Brain microvascular endothelial cell (primary cell): ENCODE measurements at regions not wholly inside any gene's neighbourhood (a gene's known extent, or its start where the extent isn't known, plus 50 kb on each side); places are given as distances from the start of the nearest gene placed in this dataset.

ENCODE experiments used
- DNase-seq: peaks from one replicate; pipeline ENCODE4 v3.0.0-alpha.2; 2020
- H3K27ac ChIP-seq: fragments of 250-450 bp; sonication (Bioruptor Pico); 2 replicates; pipeline ENCODE4 v1.5.1; 2020; ENCODE audit warnings: mild to moderate bottlenecking, moderate library complexity
- H3K27me3 ChIP-seq: fragments of 250-450 bp; sonication (Bioruptor Pico); replicated peaks from 2 replicates; pipeline ENCODE4 v1.5.1; 2020; ENCODE audit warnings: mild to moderate bottlenecking
- H3K36me3 ChIP-seq: fragments of 250-450 bp; sonication (Bioruptor Pico); replicated peaks from 2 replicates; pipeline ENCODE4 v1.5.1; 2020; ENCODE audit warnings: mild to moderate bottlenecking
- H3K4me3 ChIP-seq: 2 replicates; pipeline ENCODE4 v1.5.1; 2011; ENCODE audit warnings: low read depth, mild to moderate bottlenecking, control low read depth, low read length, moderate library complexity
- in situ Hi-C: cut with HindIII; loops from 2 replicates; pipeline ENCODE4 v1.10.0; 2017; ENCODE audit warnings: low sequenced_read_pairs, low pct_ligation_motif_present
- TF ChIP-seq, protein P1 (sequence below): IDR thresholded peaks from 2 replicates; pipeline ENCODE4 v1.5.1; 2011; ENCODE audit warnings: low read depth, mild to moderate bottlenecking, moderate library complexity, low read length, control low read depth, inconsistent platforms; ENCODE audit errors: missing control alignments

DNA sequence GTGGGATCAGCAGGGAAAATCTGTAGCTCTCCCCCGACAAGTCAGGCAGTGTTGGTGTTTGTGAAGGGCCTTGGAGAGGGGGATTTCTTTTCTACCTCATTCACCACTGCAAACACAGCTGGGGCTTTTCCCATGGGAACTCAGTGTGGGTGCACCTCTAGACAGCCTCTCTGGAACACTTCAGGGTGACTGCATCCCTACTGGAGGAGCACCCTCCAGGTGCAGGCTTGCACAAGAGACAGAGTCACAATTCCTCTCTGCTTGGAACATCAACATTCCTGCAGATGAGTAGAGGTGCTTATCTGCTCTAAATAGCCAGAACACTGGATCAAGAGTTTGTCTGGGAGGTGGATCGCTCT lies 72.7 kb upstream of the AKAP13 start:
- in situ Hi-C loops = no loop called here
- TF ChIP-seq, protein P1, sequence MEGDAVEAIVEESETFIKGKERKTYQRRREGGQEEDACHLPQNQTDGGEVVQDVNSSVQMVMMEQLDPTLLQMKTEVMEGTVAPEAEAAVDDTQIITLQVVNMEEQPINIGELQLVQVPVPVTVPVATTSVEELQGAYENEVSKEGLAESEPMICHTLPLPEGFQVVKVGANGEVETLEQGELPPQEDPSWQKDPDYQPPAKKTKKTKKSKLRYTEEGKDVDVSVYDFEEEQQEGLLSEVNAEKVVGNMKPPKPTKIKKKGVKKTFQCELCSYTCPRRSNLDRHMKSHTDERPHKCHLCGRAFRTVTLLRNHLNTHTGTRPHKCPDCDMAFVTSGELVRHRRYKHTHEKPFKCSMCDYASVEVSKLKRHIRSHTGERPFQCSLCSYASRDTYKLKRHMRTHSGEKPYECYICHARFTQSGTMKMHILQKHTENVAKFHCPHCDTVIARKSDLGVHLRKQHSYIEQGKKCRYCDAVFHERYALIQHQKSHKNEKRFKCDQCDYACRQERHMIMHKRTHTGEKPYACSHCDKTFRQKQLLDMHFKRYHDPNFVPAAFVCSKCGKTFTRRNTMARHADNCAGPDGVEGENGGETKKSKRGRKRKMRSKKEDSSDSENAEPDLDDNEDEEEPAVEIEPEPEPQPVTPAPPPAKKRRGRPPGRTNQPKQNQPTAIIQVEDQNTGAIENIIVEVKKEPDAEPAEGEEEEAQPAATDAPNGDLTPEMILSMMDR = no peak
- H3K4me3 ChIP-seq = no peak overlapping the region
- no peaks in the 10 kb centered on the region for H3K27me3 ChIP-seq
- no peak overlapping the region for H3K27ac ChIP-seq
- H3K36me3 ChIP-seq = no peaks in the 10 kb centered on the region
- DNase-seq = no peak

- Histone ChIP-seq H3K4me3 (no peak overlapping the region), H3K27ac (peak overlapping the region; percentile 98), H3K36me3 (no peaks in the 10 kb centered on the region), H3K27me3 (no peaks in the 10 kb centered on the region)
- DNase-seq = no peak
- TF ChIP-seq, protein P1 = no peak
- in situ Hi-C loops = no loop called here
Measured at GRCh38 chr15:85311647-85312046, 68.8 kb upstream of the AKAP13 start.

DNA sequence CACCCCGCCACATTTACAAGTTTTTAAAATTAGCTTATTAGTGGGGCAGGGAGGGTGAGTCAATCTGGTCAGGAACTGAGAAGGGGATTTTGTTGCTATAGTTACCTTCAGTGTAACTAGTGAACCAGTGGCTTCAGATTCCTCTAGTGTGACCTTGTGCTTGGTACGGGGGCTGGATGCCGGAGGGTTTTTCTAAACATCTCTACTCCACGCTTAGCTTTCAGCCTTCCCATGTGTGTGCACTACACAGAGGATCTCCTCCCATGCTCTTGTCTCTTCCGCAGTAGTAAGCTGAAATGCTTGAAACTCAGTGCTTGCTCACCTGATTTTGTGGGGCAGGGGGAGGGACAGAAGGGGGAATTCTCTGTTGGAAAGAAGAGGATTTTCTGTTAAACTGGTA lies 67.9 kb upstream of the AKAP13 start:
- Histone ChIP-seq H3K36me3 (no peaks in the 10 kb centered on the region), H3K4me3 (peak overlapping the region; percentile 13), H3K27me3 (no peaks in the 10 kb centered on the region), H3K27ac (peak overlapping the region; percentile 98)
- peak; percentile 86 for DNase-seq
- TF ChIP-seq, protein P1 = no peak
- in situ Hi-C loops = no loop called here

GRCh38 chr15:85312929-85313331 lies 67.5 kb upstream of the AKAP13 start:
- in situ Hi-C loops = no loop called here
- no peaks in the 10 kb centered on the region for H3K36me3 ChIP-seq

DNA sequence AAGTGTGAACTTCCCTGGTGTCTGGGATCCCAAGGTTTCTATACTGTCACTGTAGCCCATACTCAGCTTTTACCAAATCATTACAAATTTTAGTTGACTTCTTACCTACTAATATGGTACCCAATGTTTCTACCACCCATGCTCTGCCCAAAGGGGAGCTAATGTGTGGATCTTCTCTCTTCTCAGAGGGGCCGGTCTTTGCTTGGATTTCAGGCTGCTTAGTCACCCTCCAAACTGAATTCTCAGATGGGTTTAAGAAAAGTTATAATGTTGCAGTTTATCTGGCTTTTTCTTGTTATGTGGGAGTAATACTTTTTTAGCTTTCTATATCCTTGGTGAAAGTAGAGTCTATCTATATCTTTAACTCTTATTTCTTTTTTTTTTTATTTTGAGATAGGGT lies 67.1 kb upstream of the AKAP13 start:
- Histone ChIP-seq H3K36me3 (no peaks in the 10 kb centered on the region), H3K27me3 (no peaks in the 10 kb centered on the region), H3K4me3 (no peak overlapping the region), H3K27ac (peak overlapping the region; percentile 98)
- TF ChIP-seq, protein P1 = no peak
- peak; percentile 39 for DNase-seq
- in situ Hi-C loops = no loop called here

More at GRCh38 chr15:85312929-85313331, 67.5 kb upstream of the AKAP13 start:
- DNase-seq = peak; percentile 75
- Histone ChIP-seq H3K27ac (peak overlapping the region; percentile 98), H3K4me3 (no peak overlapping the region), H3K27me3 (no peaks in the 10 kb centered on the region)
- TF ChIP-seq, protein P1 = peak; percentile 52

- no peak for DNase-seq
- Histone ChIP-seq H3K27me3 (no peaks in the 10 kb centered on the region), H3K27ac (peak overlapping the region; percentile 98), H3K36me3 (no peaks in the 10 kb centered on the region), H3K4me3 (no peak overlapping the region)
- TF ChIP-seq, protein P1 = no peak
- in situ Hi-C loops = no loop called here
Measured at GRCh38 chr15:85314146-85314545, 66.3 kb upstream of the AKAP13 start.
